ENCODE measurements at regions not wholly inside any gene's neighbourhood (a gene's known extent, or its start where the extent isn't known, plus 50 kb on each side); places are given as distances from the start of the nearest gene placed in this dataset.
"Not testable (repeated sequence)": the region's sequence is repeated elsewhere in the genome, so short reads cannot be mapped to it uniquely, and the experiment has no call there.

GRCh38 chr7:4438723-4439245 lies 243.3 kb upstream of the FOXK1 start:
- no peak for DNase-seq

GRCh38 chr7:4439444-4439843 lies 242.7 kb upstream of the FOXK1 start:
- DNase-seq, result no peak

GRCh38 chr7:4444106-4444505 lies 238.0 kb upstream of the FOXK1 start:
- DNase-seq, result no peak

- no peak for DNase-seq
Measured at GRCh38 chr7:4445777-4446176, 236.3 kb upstream of the FOXK1 start.

- DNase-seq, result no peak
Measured at GRCh38 chr7:4449263-4449662, 232.8 kb upstream of the FOXK1 start.

- DNase-seq, result no peak
Measured at GRCh38 chr7:4450483-4450882, 231.6 kb upstream of the FOXK1 start.

- DNase-seq, result no peak
Measured at GRCh38 chr7:4460597-4460996, 221.5 kb upstream of the FOXK1 start.

GRCh38 chr7:4461531-4461930 lies 220.6 kb upstream of the FOXK1 start:
- DNase-seq, result no peak

- DNase-seq, result no peak
Measured at GRCh38 chr7:4468320-4469102, 213.6 kb upstream of the FOXK1 start.

GRCh38 chr7:4470246-4470645 lies 211.8 kb upstream of the FOXK1 start:
- DNase-seq, result no peak

GRCh38 chr7:4472728-4473127 lies 209.4 kb upstream of the FOXK1 start:
- DNase-seq, result no peak

GRCh38 chr7:4479367-4480039 lies 202.6 kb upstream of the FOXK1 start:
- DNase-seq, result peak; percentile 28

- not testable (repeated sequence) for DNase-seq
Measured at GRCh38 chr7:4480131-4480530, 202.0 kb upstream of the FOXK1 start.

- no peak for DNase-seq
Measured at GRCh38 chr7:4483851-4484250, 198.2 kb upstream of the FOXK1 start.

GRCh38 chr7:4484545-4484944 lies 197.6 kb upstream of the FOXK1 start:
- DNase-seq, result no peak

GRCh38 chr7:4486907-4487306 lies 195.2 kb upstream of the FOXK1 start:
- no peak for DNase-seq

GRCh38 chr7:4496911-4497310 lies 185.2 kb upstream of the FOXK1 start:
- DNase-seq, result not testable (repeated sequence)

- DNase-seq, result no peak
Measured at GRCh38 chr7:4500812-4501211, 181.3 kb upstream of the FOXK1 start.

- DNase-seq, result not testable (repeated sequence)
Measured at GRCh38 chr7:4507886-4508285, 174.2 kb upstream of the FOXK1 start.

GRCh38 chr7:4513450-4513849 lies 168.6 kb upstream of the FOXK1 start:
- DNase-seq, result no peak

GRCh38 chr7:4519819-4520520 lies 162.1 kb upstream of the FOXK1 start:
- no peak for DNase-seq

GRCh38 chr7:4523219-4523618 lies 158.9 kb upstream of the FOXK1 start:
- DNase-seq, result no peak

GRCh38 chr7:4523873-4524272 lies 158.2 kb upstream of the FOXK1 start:
- DNase-seq, result no peak

GRCh38 chr7:4525884-4526283 lies 156.2 kb upstream of the FOXK1 start:
- DNase-seq, result no peak
